Right lobe of liver (tissue), 4 donors: ENCODE measurements at regions not wholly inside any gene's neighbourhood (a gene's known extent, or its start where the extent isn't known, plus 50 kb on each side); places are given as distances from the start of the nearest gene placed in this dataset.

Experiments
- POLR2A ChIP-seq: fragments of 450-650 bp; IDR thresholded peaks from one replicate; pipeline ENCODE4 v1.6.1; 2017; ENCODE audit warnings: antibody characterized with exemption, mild to moderate bottlenecking
- TF ChIP-seq, protein P1 (sequence below), 4 donors: fragments of 200-600 bp in 3 of 4; fragments of 450-650 bp in 1 of 4; IDR thresholded peaks; one replicate each; pipeline versions ENCODE4 v1.5.1 to v1.8.0; 2016 to 2022; ENCODE audit warnings: antibody characterized with exemption in 4 of 4, mild to moderate bottlenecking in 2 of 4
- donor health status: DM: no; HTN: no; CAD: no.
- donor health status: DM: no; HTN: no; CAD: no.
- donor health status: DM: no; HTN: yes; CAD: no.

DNA sequence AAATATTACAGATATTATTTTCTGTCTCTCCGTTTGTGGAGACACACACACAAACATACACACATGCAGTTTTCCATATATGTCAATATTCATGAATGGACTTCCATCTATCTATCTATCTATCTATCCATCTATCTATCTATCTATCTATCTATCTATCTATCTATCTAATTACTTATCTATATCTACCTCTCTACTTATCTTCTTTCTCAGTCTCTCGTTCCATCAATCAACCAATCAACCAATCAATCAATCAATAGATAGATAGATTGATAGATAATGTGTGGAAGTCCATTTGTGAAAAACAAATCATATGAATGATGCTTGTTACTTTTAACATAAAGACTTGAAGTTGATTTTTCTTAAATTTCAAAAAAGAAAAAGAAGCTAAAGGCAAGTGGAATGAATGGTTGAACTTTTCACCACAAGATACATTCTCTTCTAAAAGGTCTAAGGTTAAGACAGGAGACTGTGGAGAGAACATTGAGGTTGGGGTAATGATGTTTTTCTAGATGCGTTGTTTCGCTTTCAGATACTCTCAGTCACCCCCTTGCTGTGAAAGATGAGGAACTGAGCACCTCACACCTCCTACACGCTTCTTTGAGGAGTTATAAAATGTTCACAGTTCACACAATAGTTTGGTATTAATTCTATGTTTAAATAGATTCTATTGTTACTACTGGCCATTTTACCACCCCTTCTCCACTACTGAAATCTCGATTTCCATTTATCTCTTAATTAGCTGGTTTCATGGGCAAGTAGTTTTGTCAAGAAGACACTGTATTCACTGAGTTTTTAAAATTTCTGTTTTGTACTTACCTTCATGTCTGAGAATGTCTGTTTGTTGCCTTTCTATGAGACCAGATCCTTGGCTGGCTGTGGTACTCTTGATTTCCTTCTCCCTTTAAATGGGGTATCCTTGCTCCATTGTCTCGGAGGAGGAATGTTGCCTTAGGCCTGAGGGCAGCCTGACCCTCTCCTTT is 114.1 kb downstream of the EMX2 start:
- TF ChIP-seq, protein P1, sequence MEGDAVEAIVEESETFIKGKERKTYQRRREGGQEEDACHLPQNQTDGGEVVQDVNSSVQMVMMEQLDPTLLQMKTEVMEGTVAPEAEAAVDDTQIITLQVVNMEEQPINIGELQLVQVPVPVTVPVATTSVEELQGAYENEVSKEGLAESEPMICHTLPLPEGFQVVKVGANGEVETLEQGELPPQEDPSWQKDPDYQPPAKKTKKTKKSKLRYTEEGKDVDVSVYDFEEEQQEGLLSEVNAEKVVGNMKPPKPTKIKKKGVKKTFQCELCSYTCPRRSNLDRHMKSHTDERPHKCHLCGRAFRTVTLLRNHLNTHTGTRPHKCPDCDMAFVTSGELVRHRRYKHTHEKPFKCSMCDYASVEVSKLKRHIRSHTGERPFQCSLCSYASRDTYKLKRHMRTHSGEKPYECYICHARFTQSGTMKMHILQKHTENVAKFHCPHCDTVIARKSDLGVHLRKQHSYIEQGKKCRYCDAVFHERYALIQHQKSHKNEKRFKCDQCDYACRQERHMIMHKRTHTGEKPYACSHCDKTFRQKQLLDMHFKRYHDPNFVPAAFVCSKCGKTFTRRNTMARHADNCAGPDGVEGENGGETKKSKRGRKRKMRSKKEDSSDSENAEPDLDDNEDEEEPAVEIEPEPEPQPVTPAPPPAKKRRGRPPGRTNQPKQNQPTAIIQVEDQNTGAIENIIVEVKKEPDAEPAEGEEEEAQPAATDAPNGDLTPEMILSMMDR (IDR thresholded peaks at IDR 0.05): no peak
- TF ChIP-seq POLR2A: no peak
